ENCODE measurements at regions not wholly inside any gene's neighbourhood (a gene's known extent, or its start where the extent isn't known, plus 50 kb on each side); places are given as distances from the start of the nearest gene placed in this dataset.

GRCh38 chr7:112573302-112574039 is 92.7 kb downstream of the LSMEM1 start:
- TF ChIP-seq POLR2A (IDR thresholded peaks at IDR 0.05), result no peak
- TF ChIP-seq, protein P1, sequence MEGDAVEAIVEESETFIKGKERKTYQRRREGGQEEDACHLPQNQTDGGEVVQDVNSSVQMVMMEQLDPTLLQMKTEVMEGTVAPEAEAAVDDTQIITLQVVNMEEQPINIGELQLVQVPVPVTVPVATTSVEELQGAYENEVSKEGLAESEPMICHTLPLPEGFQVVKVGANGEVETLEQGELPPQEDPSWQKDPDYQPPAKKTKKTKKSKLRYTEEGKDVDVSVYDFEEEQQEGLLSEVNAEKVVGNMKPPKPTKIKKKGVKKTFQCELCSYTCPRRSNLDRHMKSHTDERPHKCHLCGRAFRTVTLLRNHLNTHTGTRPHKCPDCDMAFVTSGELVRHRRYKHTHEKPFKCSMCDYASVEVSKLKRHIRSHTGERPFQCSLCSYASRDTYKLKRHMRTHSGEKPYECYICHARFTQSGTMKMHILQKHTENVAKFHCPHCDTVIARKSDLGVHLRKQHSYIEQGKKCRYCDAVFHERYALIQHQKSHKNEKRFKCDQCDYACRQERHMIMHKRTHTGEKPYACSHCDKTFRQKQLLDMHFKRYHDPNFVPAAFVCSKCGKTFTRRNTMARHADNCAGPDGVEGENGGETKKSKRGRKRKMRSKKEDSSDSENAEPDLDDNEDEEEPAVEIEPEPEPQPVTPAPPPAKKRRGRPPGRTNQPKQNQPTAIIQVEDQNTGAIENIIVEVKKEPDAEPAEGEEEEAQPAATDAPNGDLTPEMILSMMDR (IDR thresholded peaks at IDR 0.05), result no peak

Data from testis (tissue), 2 donors.